Choroid plexus epithelial cell (primary cell): ENCODE measurements at regions not wholly inside any gene's neighbourhood (a gene's known extent, or its start where the extent isn't known, plus 50 kb on each side); places are given as distances from the start of the nearest gene placed in this dataset.
A peak's percentile ranks its signal among the peaks of the same experiment; 100 is the strongest.

Experiments used
- DNase-seq: peaks from one replicate; pipeline ENCODE4 v3.0.0-alpha.2; 2010; ENCODE audit warnings: low read depth
- H3K4me3 ChIP-seq: 2 replicates; pipeline ENCODE4 v1.5.1; 2011; ENCODE audit warnings: low read depth, mild to moderate bottlenecking, control low read depth, low read length, moderate library complexity
- TF ChIP-seq, protein P1 (sequence below): conservative IDR thresholded peaks from 2 replicates; pipeline ENCODE4 v1.5.1; 2011; ENCODE audit warnings: low read depth, mild to moderate bottlenecking, control low read depth, inconsistent platforms, low read length, moderate library complexity

DNA sequence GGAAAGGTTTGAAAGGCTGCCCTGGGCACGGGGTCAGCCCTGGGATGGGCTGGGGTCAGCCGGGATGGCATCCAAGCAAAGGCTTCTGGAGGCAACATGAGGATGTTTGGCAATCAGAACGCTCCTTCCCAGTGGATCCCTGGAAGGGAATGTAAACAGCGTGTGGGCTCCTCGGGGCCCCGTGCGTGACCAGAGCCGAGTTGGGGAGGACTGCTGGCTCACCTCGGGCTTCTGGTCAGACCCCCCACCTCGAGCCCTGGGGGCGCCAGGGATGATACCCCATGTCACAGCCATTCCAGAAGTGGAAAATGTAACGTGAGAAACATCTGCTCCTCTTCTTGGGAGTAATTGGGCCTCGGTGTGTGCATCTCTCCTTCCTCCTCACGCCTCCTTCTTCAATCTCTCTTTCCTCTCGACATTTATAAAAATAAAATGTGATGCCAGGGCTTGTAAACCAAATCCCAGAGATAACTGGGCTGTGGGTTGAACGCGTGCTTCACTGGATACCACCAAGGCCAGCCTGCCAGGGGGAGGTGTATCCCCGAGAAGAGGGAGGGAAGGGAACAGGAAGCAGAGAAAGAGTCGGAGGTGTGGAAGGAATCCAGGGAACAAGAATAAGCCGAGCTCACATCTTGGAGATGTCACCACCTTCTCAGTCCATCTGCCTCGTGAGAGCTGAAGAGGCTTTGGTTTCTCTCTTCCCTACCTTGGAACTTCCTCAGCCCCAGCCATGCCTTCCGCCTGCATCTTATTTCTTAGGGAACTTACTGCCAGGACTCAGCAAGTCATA lies 144.8 kb downstream of the NUAK1 start:
- DNase-seq: no peak
- TF ChIP-seq, protein P1, sequence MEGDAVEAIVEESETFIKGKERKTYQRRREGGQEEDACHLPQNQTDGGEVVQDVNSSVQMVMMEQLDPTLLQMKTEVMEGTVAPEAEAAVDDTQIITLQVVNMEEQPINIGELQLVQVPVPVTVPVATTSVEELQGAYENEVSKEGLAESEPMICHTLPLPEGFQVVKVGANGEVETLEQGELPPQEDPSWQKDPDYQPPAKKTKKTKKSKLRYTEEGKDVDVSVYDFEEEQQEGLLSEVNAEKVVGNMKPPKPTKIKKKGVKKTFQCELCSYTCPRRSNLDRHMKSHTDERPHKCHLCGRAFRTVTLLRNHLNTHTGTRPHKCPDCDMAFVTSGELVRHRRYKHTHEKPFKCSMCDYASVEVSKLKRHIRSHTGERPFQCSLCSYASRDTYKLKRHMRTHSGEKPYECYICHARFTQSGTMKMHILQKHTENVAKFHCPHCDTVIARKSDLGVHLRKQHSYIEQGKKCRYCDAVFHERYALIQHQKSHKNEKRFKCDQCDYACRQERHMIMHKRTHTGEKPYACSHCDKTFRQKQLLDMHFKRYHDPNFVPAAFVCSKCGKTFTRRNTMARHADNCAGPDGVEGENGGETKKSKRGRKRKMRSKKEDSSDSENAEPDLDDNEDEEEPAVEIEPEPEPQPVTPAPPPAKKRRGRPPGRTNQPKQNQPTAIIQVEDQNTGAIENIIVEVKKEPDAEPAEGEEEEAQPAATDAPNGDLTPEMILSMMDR: no peak
- no peak overlapping the region for H3K4me3 ChIP-seq

DNA sequence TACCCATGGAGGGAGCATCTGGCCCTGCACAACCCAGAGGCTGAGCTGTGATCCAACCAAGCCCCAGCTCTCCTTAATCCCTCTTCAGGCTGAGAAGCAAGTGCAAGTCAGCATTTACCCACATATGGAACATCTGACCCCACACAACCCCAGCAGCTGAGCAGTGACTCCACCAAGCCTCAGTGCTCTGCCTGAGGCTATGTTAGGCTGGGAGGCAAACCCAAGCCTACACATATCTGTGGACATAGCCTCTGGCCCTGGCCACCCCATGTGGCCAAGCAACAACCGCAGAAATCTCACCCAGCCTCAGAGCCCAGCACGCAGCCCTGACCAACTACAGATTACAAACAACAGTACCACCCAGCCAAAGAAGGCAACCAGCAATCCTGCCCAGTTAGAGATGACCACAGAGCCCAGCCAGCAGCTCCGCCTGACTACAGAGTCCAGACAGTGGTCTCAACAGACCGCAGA lies 142.8 kb downstream of the NUAK1 start:
- peak; percentile 43 for DNase-seq
- TF ChIP-seq, protein P1: no peak
- H3K4me3 ChIP-seq: no peak overlapping the region

DNA sequence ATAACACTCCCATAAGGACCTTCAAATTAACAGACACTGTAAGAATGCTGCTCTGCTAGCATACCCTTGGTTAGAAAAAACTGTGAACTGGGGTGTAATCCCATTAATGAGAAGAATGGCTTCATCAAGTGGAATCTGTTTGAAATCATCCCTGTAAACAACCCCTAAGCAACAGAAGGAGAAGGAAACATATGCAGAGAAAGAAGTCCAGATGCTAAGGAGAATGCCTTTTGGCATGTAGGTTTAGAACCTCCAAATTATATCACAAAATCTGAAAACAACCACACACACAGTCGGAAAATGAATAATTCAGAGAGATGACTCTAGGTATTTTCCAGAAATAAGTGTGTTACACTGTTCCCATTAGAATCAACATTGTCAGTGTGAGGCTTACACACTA lies 140.2 kb downstream of the NUAK1 start:
- no peak overlapping the region for H3K4me3 ChIP-seq
- no peak for DNase-seq
- TF ChIP-seq, protein P1: no peak

DNA sequence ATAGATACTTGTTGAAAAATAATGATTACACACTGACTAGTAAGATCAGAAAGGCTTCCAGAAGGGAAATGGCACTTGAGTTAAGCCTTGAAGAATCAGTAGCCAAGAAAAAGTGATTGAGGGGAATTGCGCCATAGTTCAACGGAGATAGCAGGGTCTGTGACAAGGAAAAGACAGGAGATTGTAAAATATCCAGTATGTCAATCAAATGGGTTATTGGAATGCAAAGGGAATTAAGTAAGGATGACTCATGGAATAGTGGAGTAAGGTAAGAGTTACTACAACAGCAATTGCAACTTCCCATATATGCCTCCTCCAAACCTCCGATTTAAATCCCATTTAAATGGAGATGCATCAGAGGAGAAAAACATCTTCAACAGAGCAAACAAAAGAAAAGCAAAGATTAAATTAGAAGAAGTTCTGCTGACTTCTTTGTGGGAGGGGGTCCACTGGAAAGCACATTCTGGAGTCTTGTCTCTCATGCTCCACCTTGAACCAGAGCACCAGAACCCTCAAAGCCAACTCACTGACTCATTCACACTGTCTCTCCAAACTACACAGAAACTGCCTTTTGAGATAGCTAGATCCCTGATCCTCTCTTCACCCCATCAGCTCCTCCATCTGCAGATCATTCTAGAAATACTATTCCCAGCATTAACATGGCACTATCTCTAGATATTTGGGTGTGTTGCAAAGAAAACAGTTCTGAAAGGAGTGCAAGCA lies 138.2 kb downstream of the NUAK1 start:
- DNase-seq: no peak
- TF ChIP-seq, protein P1: no peak
- no peak overlapping the region for H3K4me3 ChIP-seq

DNA sequence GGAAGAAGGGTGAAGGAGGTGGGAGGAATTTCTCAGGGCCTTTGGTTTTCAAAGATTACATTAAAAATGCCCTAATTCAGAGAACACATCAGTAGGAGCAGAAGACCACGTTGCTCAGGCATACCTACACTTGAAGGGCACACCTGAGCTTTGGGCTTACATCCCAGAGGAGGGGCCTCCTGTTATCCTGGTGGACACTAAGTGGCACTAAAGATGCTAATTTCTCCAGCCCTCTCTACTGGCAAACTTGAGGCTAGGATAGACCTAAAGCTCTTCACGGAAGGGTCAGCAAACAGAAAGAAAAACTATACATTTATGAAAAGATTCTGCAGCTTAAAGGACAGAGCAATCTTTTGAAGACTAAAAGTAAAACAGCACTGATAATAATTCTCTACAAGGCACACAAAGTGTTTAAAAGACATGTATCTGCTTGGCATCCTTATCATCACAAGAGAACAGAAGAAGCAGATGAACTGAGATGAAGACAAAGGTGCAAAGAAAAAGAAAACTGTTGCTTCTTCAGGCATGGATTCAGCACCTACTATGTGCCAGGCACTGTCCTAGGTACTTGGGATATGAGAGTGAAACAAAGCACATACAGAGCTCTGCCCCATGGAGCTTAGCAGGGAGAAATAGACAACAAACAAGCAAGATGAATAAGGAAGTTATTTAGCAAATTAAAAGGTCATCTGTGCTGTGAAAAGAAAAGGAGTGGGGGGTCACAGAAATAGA lies 137.5 kb downstream of the NUAK1 start:
- no peak for DNase-seq
- H3K4me3 ChIP-seq: no peak overlapping the region
- TF ChIP-seq, protein P1: no peak

DNA sequence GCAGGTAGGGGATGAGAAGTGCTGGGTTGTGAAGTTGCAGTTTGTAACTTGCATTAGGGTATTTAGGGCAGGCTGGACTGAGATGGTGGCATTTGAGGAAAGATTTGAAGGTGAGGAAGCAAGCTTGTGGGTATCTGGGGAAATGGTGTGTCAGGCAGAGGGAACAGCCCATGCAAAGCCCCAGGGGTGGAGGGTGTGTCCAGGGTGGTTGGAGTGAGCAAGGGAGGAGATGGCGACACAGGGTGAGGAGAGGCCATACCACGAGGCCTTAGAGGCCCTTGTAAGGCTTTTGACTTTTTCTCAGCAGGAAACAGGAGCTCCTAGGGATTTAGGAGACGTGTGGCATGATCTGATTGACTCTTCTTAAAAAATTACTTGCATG lies 136.9 kb downstream of the NUAK1 start:
- DNase-seq: no peak
- TF ChIP-seq, protein P1: no peak
- H3K4me3 ChIP-seq: no peak overlapping the region
